ENCODE measurements at regions not wholly inside any gene's neighbourhood (a gene's known extent, or its start where the extent isn't known, plus 50 kb on each side); places are given as distances from the start of the nearest gene placed in this dataset.
"Not testable (repeated sequence)": the region's sequence is repeated elsewhere in the genome, so short reads cannot be mapped to it uniquely, and the experiment has no call there.

- DNase-seq (ENCODE audit: low read depth in 4 of 4, low spot score in 1 of 4) = no peak
Measured at GRCh38 chr3:72287956-72288355, 503.0 kb upstream of the PROK2 start.

- DNase-seq (ENCODE audit: low read depth in 4 of 4, low spot score in 1 of 4) = no peak
Measured at GRCh38 chr3:72285502-72285901, 500.6 kb upstream of the PROK2 start.

GRCh38 chr3:72284471-72284870, 499.5 kb upstream of the PROK2 start:
- DNase-seq (ENCODE audit: low read depth in 4 of 4, low spot score in 1 of 4) = no peak

- DNase-seq (ENCODE audit: low read depth in 4 of 4, low spot score in 1 of 4) = no peak
Measured at GRCh38 chr3:72282918-72283317, 498.0 kb upstream of the PROK2 start.

- DNase-seq (ENCODE audit: low read depth in 4 of 4, low spot score in 1 of 4) = no peak
Measured at GRCh38 chr3:72281551-72281950, 496.6 kb upstream of the PROK2 start.

GRCh38 chr3:72280876-72281275, 495.9 kb upstream of the PROK2 start:
- DNase-seq (ENCODE audit: low read depth in 4 of 4, low spot score in 1 of 4) = no peak

GRCh38 chr3:72279631-72280041, 494.7 kb upstream of the PROK2 start:
- DNase-seq (ENCODE audit: low read depth in 4 of 4, low spot score in 1 of 4) = no peak

GRCh38 chr3:72279068-72279604, 494.2 kb upstream of the PROK2 start:
- no peak for DNase-seq (ENCODE audit: low read depth in 4 of 4, low spot score in 1 of 4)

- no peak for DNase-seq (ENCODE audit: low read depth in 4 of 4, low spot score in 1 of 4)
Measured at GRCh38 chr3:72278349-72279067, 493.6 kb upstream of the PROK2 start.

GRCh38 chr3:72277710-72278109, 492.8 kb upstream of the PROK2 start:
- DNase-seq (ENCODE audit: low read depth in 4 of 4, low spot score in 1 of 4) = no peak

- no peak for DNase-seq (ENCODE audit: low read depth in 4 of 4, low spot score in 1 of 4)
Measured at GRCh38 chr3:72276806-72277205, 491.9 kb upstream of the PROK2 start.

- no peak for DNase-seq (ENCODE audit: low read depth in 4 of 4, low spot score in 1 of 4)
Measured at GRCh38 chr3:72275331-72275751, 490.4 kb upstream of the PROK2 start.

- no peak for DNase-seq (ENCODE audit: low read depth in 4 of 4, low spot score in 1 of 4)
Measured at GRCh38 chr3:72274493-72275330, 489.8 kb upstream of the PROK2 start.

GRCh38 chr3:72273615-72274014, 488.7 kb upstream of the PROK2 start:
- no peak for DNase-seq (ENCODE audit: low read depth in 4 of 4, low spot score in 1 of 4)

- no peak for DNase-seq (ENCODE audit: low read depth in 4 of 4, low spot score in 1 of 4)
Measured at GRCh38 chr3:72272356-72272755, 487.4 kb upstream of the PROK2 start.

- DNase-seq (ENCODE audit: low read depth in 4 of 4, low spot score in 1 of 4) = no peak
Measured at GRCh38 chr3:72271923-72272322, 487.0 kb upstream of the PROK2 start.

- DNase-seq (ENCODE audit: low read depth in 4 of 4, low spot score in 1 of 4) = no peak
Measured at GRCh38 chr3:72271216-72271615, 486.3 kb upstream of the PROK2 start.

- DNase-seq (ENCODE audit: low read depth in 4 of 4, low spot score in 1 of 4) = no peak
Measured at GRCh38 chr3:72270730-72271129, 485.8 kb upstream of the PROK2 start.

- DNase-seq (ENCODE audit: low read depth in 4 of 4, low spot score in 1 of 4) = no peak
Measured at GRCh38 chr3:72270072-72270681, 485.2 kb upstream of the PROK2 start.

- no peak for DNase-seq (ENCODE audit: low read depth in 4 of 4, low spot score in 1 of 4)
Measured at GRCh38 chr3:72269475-72269874, 484.5 kb upstream of the PROK2 start.

GRCh38 chr3:72266921-72267524, 482.1 kb upstream of the PROK2 start:
- not testable (repeated sequence) for DNase-seq (ENCODE audit: low read depth in 4 of 4, low spot score in 1 of 4)
